HCT116 (cell line): ENCODE measurements at regions not wholly inside any gene's neighbourhood (a gene's known extent, or its start where the extent isn't known, plus 50 kb on each side); places are given as distances from the start of the nearest gene placed in this dataset.

Source experiments
- TF ChIP-seq, protein P1 (sequence below): IDR thresholded peaks from 2 replicates; pipeline ENCODE4 v1.6.1; 2012; ENCODE audit warnings: low read depth

DNA sequence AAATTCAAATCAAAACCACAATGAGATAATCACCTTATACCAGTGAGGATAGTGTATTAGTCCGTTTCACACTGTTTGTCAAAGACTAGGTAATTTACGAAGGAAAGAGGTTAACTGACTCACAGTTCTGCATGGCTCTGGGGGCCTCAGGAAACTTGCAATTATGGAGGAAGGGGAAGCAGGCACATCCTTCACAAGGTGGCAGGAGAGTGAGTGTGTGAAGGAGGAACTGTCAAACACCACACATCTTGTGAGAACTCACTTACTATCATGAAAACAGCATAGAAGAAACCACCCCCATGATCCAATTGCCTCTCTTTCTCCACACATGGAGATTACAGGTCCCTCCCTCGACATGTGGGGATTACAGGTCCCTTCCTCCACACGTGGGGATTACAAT lies 54.7 kb upstream of the TRPC5 start (continued):
- TF ChIP-seq, protein P1, sequence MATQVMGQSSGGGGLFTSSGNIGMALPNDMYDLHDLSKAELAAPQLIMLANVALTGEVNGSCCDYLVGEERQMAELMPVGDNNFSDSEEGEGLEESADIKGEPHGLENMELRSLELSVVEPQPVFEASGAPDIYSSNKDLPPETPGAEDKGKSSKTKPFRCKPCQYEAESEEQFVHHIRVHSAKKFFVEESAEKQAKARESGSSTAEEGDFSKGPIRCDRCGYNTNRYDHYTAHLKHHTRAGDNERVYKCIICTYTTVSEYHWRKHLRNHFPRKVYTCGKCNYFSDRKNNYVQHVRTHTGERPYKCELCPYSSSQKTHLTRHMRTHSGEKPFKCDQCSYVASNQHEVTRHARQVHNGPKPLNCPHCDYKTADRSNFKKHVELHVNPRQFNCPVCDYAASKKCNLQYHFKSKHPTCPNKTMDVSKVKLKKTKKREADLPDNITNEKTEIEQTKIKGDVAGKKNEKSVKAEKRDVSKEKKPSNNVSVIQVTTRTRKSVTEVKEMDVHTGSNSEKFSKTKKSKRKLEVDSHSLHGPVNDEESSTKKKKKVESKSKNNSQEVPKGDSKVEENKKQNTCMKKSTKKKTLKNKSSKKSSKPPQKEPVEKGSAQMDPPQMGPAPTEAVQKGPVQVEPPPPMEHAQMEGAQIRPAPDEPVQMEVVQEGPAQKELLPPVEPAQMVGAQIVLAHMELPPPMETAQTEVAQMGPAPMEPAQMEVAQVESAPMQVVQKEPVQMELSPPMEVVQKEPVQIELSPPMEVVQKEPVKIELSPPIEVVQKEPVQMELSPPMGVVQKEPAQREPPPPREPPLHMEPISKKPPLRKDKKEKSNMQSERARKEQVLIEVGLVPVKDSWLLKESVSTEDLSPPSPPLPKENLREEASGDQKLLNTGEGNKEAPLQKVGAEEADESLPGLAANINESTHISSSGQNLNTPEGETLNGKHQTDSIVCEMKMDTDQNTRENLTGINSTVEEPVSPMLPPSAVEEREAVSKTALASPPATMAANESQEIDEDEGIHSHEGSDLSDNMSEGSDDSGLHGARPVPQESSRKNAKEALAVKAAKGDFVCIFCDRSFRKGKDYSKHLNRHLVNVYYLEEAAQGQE = no peak
